GM21515 (cell line): ENCODE measurements at regions not wholly inside any gene's neighbourhood (a gene's known extent, or its start where the extent isn't known, plus 50 kb on each side); places are given as distances from the start of the nearest gene placed in this dataset.

Experiments used
- ATAC-seq: cut with Tn5 transposase; IDR thresholded peaks from one replicate; pipeline ENCODE4 v1.9.1; 2021; ENCODE audit not compliant: unreplicated experiment

DNA sequence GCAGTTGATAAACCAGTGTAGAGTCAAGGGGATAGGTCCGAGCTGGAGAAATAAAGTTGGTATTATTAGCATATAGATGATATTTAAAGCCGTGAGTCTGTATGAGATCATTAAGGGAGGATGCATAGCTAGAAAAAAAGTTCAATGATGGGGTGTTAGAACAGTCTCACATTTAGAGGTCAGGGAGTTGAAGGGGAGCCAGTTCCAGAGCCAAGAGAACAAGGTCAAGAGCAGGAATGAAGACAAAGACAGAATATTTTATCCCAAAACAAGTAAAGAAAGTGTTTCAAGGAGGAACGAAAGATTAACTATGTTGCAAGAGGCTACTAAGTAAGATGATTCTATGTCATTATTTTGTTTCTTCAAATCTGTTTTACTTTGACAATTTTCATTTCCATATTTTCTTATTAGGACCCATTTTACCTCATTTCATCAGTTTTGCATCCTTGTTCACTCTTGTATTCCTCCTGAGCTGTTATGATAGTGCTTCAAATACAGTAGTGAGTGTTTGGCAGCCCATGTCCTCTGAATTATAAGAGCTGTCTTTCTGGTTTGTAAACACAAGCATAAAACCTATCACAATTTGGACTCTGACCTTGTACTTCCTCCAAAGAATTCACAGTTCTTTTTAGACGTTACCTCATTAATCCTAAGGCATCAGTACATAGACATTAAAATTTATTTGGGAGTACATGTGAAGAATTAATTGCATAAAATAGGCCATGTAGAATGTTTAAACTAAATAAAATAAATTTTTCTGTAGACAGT, 695.7 kb upstream of the NECTIN3 start:
- no peak for ATAC-seq

DNA sequence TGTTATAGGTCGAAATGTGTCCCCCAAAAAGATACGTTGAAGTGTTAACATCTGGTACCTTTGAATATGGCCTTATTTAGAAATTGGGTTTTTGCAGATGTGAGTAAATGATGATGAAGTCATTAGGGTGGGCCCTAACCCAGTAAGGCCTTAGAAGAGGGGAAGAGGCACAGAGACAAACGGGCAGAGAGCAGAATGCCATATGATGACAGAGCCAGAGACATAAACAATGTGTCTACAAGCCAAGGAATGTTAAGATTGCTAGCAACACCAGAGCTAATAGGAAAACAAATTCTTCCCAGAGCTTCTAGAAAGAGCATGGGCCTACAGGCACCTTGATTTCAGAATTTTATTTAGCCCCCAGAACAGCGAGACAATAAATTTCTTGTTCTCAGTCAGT, 693.1 kb upstream of the NECTIN3 start:
- ATAC-seq, result no peak

DNA sequence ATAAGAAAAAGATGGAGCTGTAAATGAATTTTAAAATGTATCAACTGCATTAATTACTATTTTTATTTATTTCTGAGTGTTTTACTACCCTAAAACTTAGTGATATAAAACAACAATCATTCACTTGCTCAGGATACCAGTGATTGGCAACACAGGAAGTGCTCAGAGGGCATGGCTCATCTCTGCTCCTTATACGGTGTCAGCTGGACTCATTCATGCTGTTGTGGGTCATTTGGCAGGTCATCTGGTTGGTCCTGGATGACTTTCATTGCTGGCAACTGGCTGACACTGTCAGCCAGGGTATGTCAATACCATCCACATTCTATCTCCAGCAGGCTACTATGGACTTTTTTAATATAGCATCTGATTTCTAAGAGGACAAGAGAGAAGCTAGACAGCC, 689.6 kb upstream of the NECTIN3 start:
- no peak for ATAC-seq

DNA sequence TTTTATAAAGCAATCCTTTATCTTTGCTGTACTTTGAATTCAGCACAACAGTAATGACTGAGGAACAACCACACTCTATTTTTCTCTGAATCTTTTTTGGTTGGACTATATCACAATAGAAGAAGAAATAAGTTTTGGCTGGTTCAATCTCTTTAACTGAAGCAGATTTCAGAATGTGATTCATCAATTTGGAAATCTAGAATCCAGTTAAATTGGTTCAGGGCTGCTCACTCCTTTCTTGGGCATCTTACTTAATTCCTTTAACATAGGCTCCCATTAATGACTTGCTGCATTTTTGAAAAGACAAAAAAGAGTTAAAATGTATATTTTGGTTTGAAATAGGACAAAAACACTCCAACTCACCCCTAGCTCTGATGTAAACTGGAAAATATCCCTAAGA, 688.3 kb upstream of the NECTIN3 start:
- ATAC-seq, result no peak

DNA sequence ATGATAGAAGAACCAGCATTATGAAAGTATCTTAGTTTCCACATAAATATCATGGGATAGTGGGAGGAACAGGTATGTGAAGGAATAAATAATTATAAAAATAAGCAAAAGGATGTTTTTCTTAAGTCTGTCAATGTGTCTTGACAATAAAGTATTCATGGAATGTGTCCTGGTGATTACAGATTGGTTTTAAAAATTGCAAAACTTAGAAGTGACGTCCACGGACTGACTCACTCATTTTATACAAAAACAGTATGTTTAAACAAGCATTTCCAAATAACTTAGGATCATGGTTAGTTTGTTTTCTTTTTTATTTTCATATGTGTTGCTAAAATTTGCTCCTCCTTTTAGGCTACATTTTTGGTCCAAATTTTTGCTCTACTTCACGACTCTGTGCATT, 687.0 kb upstream of the NECTIN3 start:
- ATAC-seq, result no peak

DNA sequence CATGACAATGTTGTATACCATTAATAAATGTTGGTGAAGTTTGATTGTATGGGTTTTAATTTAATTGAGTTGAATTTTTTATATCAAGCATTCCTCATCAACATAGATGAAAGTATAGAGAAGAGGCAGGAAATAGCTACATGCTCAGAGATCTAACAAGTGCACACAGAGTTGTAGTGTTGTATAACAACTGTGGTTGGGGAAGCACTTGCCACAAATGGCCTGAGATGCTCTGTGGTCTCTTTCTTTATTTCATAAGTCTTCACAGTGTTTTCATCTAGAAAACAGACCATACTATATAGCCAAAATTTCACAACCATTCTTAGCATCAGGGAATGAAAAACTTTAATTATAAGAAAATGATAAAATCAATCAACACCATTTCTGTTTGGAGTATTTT, 682.6 kb upstream of the NECTIN3 start:
- ATAC-seq, result no peak

DNA sequence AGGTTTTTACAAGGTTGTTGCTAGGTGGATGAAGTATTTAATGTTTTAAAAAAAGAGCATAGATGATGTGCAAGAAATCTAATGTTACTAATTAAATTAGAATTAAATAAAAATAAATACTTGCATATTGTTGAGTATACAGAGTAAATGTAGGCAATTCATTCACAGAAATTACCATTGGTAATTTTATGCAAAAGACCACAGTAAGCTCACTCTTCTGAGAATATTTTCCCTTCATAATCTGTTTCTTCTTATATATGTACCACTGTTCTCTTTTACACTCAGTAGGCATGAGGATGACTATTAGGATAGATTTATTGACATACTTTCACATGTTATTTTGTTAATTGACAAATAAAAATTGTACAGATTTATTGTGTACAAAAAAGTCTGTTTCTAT, 681.2 kb upstream of the NECTIN3 start:
- no peak for ATAC-seq

DNA sequence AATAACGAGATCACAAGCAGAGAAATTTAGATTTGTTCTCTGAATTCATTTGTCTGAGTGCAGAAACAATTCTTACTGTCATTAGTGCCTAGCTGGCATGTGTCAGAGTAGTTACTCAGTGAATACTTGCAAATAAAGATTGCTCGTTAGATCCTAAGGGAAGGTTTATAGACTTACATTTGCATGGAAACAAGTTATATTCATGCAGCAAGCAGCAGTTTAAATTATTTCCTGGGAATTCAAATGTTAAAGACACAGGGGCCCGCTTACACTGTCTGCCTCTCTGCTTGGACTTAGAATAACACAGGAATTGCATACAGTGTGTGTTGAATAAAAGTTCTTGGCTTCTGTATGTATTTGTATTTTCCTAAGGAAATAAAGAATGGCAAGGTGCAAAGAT, 680.6 kb upstream of the NECTIN3 start:
- ATAC-seq, result no peak

DNA sequence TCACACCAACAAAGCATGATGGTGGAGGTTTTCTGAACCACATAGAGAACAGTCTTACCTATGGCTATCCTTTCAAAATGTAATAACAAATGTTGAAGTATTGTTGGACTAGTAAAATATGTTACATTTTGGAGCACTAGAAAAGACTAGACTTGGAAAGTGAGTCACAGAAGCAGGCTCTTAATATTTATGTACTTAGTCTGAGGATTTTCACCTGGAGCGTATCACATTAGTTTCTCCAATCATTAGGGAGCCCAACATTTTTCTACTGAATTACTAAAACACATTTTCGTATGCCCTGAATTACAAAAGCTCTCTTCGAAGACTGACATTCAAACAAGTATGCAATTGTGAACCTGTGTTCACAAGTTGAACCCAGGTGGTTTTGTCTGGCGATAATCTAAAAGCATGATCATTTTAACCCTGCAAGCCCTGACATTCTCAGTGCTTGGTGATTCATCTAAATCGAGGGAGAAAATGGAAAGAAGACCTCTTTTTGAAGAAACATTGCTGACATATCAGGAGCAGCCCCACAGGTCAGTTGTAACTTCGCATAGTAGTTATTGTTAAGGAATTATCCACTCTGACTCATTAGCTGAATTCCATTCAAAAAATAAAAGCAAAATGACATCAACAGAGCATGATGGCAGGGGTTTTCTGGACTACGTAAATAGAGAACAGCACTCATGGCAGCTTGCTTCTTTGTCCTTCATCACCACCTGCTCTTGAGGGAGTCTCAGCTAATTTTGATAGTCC, 679.8 kb upstream of the NECTIN3 start:
- ATAC-seq, result no peak

DNA sequence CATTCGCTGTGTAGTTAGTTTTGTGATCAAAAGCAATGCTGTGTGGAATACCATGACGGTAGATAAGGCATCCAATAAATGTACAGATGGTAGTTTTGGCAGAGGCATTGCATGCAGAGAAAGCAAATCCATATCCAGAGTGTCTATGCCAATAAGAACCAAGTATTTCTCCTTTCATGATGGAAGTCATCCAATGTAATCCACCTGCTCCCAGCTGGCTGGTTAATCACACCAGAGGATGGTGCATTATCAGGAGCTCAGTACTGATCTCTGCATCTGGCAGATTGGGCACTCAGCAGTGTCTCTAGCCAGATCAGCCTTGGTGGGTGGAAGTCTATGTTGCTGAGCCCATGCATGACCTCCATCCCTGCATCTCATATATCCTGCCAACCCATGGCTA, 677.7 kb upstream of the NECTIN3 start:
- ATAC-seq, result no peak

DNA sequence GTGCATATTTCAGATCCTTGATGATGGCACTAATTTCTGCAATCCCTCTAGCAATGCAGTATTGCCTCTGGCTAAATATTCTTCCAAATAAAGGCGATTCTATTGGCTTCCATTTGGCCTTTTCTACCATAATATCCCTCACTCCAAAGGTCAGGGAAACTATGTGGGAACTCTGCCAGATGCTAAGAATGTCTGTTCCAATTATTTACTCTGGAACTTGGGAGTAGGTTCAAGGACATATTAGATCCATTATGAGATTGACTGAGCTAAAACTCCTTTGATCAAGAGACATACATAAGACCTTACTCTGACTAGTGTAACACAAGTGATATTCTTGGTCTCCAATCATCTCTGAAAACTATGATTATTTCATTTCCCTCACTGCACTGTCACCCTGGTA, 674.5 kb upstream of the NECTIN3 start:
- no peak for ATAC-seq

DNA sequence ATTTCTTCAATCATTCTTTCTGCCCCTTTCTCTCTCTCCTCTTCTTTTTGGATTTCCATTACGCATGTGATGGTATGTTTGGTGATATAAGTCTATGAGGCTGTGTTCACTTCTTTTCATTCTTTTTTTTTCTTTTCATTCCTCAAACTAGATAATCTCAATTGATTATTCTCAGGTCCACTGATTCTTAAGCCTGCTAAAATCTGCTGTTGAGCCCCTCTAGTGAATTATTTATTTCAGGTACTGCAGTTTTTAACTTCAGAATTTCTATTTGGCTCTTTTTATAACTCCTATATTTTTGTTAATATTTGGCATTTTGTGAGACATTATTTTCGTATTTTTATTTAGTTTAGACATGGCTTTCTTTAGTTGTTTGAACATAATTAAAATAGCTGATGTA, 671.3 kb upstream of the NECTIN3 start:
- no peak for ATAC-seq

DNA sequence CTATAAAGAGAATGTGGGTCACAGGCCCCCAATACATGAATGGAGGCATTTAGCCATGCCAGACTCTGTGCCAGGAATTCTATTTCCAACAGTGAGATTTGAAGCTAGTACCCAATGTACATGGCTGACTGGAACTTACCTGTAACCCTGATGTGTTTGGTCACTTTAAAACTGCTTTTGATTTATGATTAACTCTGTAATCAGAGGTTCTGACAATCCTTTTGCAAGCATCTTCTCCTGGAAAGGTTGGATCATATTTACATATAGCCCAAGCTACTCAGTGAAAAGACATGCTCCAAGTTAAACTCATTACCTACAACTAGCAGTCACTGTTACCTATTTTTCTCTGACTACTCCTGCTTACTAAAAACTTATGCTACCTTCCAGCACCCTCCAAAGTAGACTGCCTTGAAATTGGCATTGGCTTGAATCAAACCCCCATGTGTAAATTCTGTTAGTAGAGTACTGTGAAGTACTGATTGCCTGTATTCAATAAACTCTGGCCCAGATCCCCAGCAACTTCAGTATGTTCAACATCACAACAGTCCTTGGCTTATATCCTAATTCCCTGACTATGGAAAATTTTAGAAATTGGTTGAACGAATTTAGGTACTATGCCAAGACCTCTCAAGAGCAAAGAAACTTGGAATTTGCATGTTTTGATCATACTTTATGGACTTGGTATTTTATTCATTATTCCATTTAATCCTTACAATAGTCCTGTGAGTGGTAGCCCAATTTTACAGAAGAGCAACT, 665.6 kb upstream of the NECTIN3 start:
- ATAC-seq, result no peak

DNA sequence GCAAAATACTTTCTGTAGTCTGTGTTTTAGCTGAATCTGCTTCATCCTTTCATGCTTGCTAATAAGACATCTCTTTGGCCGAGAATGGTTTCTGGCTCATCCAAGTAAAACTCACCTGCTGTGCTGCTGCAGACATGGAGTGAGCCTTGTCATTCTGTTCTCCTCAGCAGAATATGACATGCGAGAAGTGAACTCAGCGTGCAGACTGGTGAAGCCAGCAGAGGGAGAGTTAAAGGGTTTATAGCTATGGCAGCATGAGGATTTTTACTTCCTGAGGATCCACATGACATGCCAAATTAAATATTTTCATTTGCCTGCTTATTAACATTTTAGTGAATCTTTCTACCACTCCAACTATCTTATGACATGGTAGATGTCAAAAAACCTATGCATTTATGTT, 658.4 kb upstream of the NECTIN3 start:
- ATAC-seq, result no peak

DNA sequence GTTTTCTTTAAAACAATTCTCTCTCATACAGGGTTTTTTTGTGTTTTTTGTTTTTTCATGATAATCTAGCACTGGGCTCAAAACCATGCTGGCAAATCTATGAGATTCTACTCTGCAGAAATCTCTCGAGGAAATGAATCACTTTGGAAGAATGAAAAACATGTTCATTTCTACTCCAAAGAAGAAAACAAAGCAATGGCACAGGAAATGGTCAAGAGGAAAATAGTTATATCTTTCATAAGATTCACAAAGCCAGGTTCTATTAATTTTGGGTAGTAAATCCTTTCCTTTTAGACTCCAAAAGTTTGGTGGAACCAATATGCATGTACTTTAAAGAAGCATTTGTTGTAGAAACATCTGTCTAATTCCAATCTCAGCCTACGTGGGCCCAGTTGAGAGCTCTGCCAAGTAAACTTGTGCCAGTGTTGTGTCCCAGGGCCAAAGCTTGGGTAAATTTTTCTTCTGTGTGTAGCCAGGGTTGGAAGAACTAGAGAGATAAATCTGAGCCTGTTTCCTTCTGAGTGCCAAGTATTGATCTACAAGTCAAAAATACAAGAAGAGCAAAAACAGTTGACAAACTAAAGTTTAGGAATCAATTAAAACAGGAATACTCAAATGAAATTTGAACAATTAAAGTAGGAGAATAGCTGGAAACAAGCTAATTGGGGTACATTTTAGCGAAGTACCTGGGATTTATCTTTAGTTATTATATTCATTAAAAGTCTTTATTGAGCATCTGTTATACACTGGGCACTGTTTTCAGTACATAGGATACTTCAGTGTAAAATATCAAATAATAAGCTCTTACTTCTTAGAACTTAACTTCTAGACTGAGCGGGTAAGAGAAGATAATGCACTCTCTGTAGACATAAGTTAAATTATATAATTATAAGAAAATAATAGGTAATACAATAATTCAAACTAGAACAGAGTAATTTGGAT, 657.5 kb upstream of the NECTIN3 start:
- ATAC-seq, result no peak

DNA sequence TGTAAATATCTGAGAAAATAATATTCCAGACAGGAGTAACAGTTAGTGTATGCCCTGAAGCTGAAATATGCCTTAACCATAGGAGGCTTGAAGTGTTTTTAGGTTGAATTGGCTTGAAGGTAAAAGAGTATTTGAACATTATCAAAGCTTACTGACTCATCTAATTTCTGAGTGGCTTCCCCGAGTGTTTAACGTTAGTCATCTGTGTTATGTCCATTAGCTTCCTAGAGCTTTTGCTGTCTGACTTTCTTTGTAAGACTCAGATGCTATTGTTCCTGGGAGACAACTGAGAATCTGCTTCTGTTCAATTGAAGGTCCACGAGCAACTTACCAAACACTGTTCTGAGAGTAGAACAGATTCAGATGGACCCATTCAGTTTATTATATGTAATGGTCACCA, 656.8 kb upstream of the NECTIN3 start:
- ATAC-seq, result no peak

DNA sequence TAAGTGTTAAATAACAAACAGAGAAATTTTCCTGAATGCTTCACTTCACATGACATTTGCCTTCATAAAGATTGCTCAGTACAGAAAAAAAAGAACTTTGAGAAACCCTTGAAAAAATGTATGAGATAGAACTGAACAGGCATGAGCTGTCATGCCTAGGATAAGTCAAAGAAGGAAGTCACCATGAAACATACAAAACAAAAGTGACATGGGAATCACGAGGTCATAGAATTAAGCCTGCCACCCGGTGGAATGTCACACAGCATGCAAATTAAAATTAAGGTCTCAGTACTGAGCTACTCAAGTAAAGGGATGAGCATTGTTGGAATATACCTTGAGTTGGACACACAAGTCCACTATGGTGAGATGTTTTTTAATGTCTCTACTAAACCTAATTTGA, 652.5 kb upstream of the NECTIN3 start:
- no peak for ATAC-seq

DNA sequence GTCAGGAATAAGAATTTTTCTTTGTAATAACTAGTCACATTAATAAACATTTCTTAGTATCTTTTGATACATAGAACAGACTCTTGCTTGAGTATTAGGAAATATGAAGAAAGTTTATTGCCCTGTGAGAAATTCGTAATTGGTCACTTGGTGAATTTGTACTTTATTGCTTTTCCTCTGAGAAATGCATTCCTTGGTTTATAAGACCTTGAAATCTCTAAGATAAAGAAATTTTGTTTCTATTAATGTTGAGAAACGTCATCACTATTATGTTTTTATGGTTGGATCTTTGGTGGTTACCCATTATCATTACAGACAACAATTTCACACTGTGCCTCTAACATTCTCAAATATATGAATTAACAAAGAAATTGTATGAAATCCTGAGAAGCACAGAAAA, 652.0 kb upstream of the NECTIN3 start:
- no peak for ATAC-seq

DNA sequence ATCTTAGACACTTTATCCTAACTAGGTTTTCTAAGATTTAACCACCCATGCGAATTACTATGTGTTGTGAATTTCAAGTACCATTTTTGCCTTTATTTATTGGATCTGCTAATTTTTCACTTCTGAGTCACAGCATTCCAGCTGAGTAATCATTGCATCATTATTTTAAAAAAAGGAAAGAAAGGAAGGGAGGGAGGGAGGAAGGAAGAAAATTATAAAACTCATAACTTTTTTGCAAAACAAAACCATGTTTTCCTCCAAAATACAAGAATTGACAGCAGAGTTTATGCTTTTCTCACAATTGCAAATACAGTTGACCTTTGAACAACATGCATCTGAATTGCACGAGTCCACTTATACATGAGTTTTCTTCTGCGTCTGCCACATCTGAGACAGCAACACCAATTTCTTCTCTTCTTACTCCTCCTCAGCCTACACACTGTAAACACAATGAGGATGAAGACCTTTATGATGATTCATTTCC, 651.4 kb upstream of the NECTIN3 start:
- ATAC-seq, result no peak

DNA sequence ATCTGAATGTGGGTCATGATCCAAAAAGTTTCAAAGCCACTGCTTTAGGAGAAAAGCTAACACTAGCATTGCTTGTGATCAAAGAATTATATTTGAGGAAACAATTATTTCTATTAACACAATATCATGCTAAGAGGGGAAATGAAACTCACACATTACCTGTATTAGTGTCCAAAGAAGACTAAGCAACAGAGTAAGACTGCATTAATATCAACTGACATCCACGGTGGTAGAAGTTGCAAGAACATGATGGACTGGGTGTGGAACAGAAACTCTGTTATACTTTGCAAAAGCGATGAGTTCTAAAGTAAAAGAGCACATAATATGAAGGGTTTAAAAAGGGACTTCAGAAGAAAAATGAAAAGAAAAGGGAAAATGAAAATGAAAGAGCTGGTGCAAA, 648.3 kb upstream of the NECTIN3 start:
- ATAC-seq, result no peak

DNA sequence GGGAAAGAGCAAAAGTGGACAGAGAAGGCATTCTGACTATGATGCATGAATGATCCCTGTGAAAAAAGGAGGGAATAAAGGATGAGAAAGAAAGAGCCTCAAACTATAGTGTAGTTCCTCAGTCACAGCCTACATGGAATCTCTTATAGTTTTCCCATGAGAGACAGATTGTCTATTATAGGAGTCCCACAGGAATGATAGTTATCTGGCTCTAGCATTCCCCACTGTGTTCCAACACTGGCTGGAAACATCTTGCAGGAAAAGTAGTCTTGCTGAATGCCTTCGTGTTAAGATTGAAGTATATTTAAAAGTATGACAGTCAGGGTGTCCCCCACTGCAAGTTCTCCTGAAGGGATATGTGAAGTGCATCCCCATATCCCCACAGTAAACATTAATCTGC, 641.5 kb upstream of the NECTIN3 start:
- ATAC-seq, result no peak
